ENCODE measurements at regions not wholly inside any gene's neighbourhood (a gene's known extent, or its start where the extent isn't known, plus 50 kb on each side); places are given as distances from the start of the nearest gene placed in this dataset.
A peak's percentile ranks its signal among the peaks of the same experiment; 100 is the strongest.

GRCh38 chr12:32947206-32948067, 50.9 kb upstream of the PKP2 start:
- intact Hi-C loops (cut with DNase I), result no loop called here
- DNase-seq, result no peak
- H3K4me3 ChIP-seq, result no peak overlapping the region

GRCh38 chr12:32946504-32947131, 50.0 kb upstream of the PKP2 start:
- H3K27ac ChIP-seq, result no peak overlapping the region
- H3K4me3 ChIP-seq, result no peak overlapping the region
- 58 to 63% methylated on average over 6 of the region's 6 CpGs for WGBS, 2 donors
- intact Hi-C loops (cut with DNase I), result no loop called here
- no peak for TF ChIP-seq POLR2A (IDR thresholded peaks at IDR 0.05)
- TF ChIP-seq CTCF (IDR thresholded peaks at IDR 0.05), result no peak
- H3K9me3 ChIP-seq, result no peaks in the 10 kb centered on the region
- no peaks in the 10 kb centered on the region for H3K27me3 ChIP-seq
- no peaks in the 10 kb centered on the region for H3K4me1 ChIP-seq
- no peak for DNase-seq
- H3K36me3 ChIP-seq, result no peaks in the 10 kb centered on the region

More at GRCh38 chr12:32947206-32948067, 50.9 kb upstream of the PKP2 start:
- H3K36me3 ChIP-seq, result no peaks in the 10 kb centered on the region
- WGBS, 2 donors, result 85 to 88% methylated on average over 4 of the region's 4 CpGs
- H3K4me1 ChIP-seq, result no peaks in the 10 kb centered on the region
- H3K9me3 ChIP-seq, result no peaks in the 10 kb centered on the region
- H3K27ac ChIP-seq, result no peak overlapping the region
- TF ChIP-seq POLR2A (IDR thresholded peaks at IDR 0.05), result no peak
- TF ChIP-seq CTCF (IDR thresholded peaks at IDR 0.05), result peak in 3 of 6 experiments; percentile 8 to 46 (median 19)
- no peaks in the 10 kb centered on the region for H3K27me3 ChIP-seq

Data from esophagus squamous epithelium (tissue), 5 donors.